Caco-2 (cell line): ENCODE measurements at regions not wholly inside any gene's neighbourhood (a gene's known extent, or its start where the extent isn't known, plus 50 kb on each side); places are given as distances from the start of the nearest gene placed in this dataset.

ENCODE experiments used
- BruUV-seq: library from RNA; stranded (reverse); fragments of 400-500 nt; replicated peaks from 2 replicates; lab custom pipeline; 2021; lab: Mats Ljungman, UMichigan
- CTCF ChIA-PET: fragments of 300-600 bp; sonication (Branson Sonifier 250); formaldehyde crosslinking; loops from one replicate; lab custom pipeline; 2022; ENCODE audit warnings: antibody characterized with exemption; lab: Charles Lee
- POLR2A ChIA-PET: fragments of 300-600 bp; sonication (Branson Sonifier 250); formaldehyde crosslinking; loops from one replicate; lab custom pipeline; 2022; ENCODE audit warnings: antibody characterized with exemption; lab: Charles Lee
- DNase-seq, 2 experiments: peaks; one replicate each; pipeline versions ENCODE4 v3.0.0 to v3.0.0-alpha.2; 2020 to 2022
- H3K27me3 ChIP-seq: replicated peaks from 2 replicates; pipeline ENCODE4 v1.6.0; 2011; ENCODE audit warnings: low read length; ENCODE audit not compliant: control insufficient read depth, insufficient read depth
- H3K36me3 ChIP-seq: 2 replicates; pipeline ENCODE4 v1.5.1; 2011; ENCODE audit warnings: low read length; ENCODE audit not compliant: control insufficient read depth, insufficient read depth
- H3K4me1 ChIP-seq: fragments of 250-450 bp; sonication (Bioruptor Pico); 2 replicates; pipeline ENCODE4 v1.5.1; 2020; ENCODE audit warnings: mild to moderate bottlenecking
- H3K4me3 ChIP-seq: 2 replicates; pipeline ENCODE4 v1.5.1; 2011; ENCODE audit warnings: low read depth, mild to moderate bottlenecking, control low read depth, low read length
- H3K9me3 ChIP-seq: fragments of 250-450 bp; sonication (Bioruptor Pico); 2 replicates; pipeline ENCODE4 v1.5.1; 2020; ENCODE audit warnings: mild to moderate bottlenecking, moderate library complexity
- H3K27ac Mint-ChIP-seq: one replicate; pipeline ENCODE4 v1.8.0; 2022; ENCODE audit warnings: mixed read lengths; ENCODE audit not compliant: unreplicated experiment
- H3K27me3 Mint-ChIP-seq: one replicate; pipeline ENCODE4 v1.8.0; 2022; ENCODE audit warnings: mixed read lengths; ENCODE audit not compliant: insufficient read depth, unreplicated experiment
- H3K36me3 Mint-ChIP-seq: one replicate; pipeline ENCODE4 v1.8.0; 2022; ENCODE audit warnings: mild to moderate bottlenecking, mixed read lengths; ENCODE audit not compliant: insufficient read depth, unreplicated experiment
- H3K4me1 Mint-ChIP-seq: one replicate; pipeline ENCODE4 v1.8.0; 2022; ENCODE audit warnings: low read depth, mixed read lengths; ENCODE audit not compliant: unreplicated experiment
- H3K4me3 Mint-ChIP-seq: one replicate; pipeline ENCODE4 v1.8.0; 2022; ENCODE audit warnings: mild to moderate bottlenecking, moderate library complexity, mixed read lengths; ENCODE audit not compliant: unreplicated experiment
- H3K9me3 Mint-ChIP-seq: one replicate; pipeline ENCODE4 v1.8.0; 2022; ENCODE audit warnings: mixed read lengths; ENCODE audit not compliant: unreplicated experiment
- CTCF ChIP-seq, 2 experiments: fragments of 200-600 bp in 1 of 2; IDR thresholded peaks; 1 replicate in 1 of 2; 2 replicates in 1 of 2; pipeline versions ENCODE4 v1.5.1 to v1.8.0; 2011 to 2022; ENCODE audit warnings: antibody characterized with exemption in 1 of 2, control low read depth in 1 of 2, inconsistent platforms in 1 of 2, low read depth in 1 of 2, low read length in 1 of 2, mild to moderate bottlenecking in 1 of 2, moderate library complexity in 1 of 2; ENCODE audit not compliant: insufficient read depth in 1 of 2, severe bottlenecking in 1 of 2, unreplicated experiment in 1 of 2
- intact Hi-C: fragments of 100-400 bp; cut with micrococcal nuclease; formaldehyde crosslinking; loops from one replicate; pipeline ENCODE4 v1.10.0; 2022; ENCODE audit not compliant: unreplicated experiment

GRCh38 chr4:28548136-28548535 lies 1687.5 kb downstream of the STIM2 start:
- Mint-ChIP-seq H3K36me3 (no peaks in the 10 kb centered on the region), H3K27me3 (no peaks in the 10 kb centered on the region), H3K4me3 (no peak overlapping the region), H3K4me1 (no peaks in the 10 kb centered on the region), H3K9me3 (no peaks in the 10 kb centered on the region), H3K27ac (no peak overlapping the region)
- no peak for DNase-seq
- H3K27me3 ChIP-seq = no peaks in the 10 kb centered on the region
- POLR2A ChIA-PET = no interaction called here
- no peaks in the 10 kb centered on the region for H3K4me1 ChIP-seq
- CTCF ChIA-PET = no interaction called here
- intact Hi-C loops = no loop called here
- H3K4me3 ChIP-seq = no peak overlapping the region
- no peaks in the 10 kb centered on the region for H3K36me3 ChIP-seq
- no peaks in the 10 kb centered on the region for H3K9me3 ChIP-seq
- TF ChIP-seq CTCF (IDR thresholded peaks at IDR 0.05; ENCODE audit: insufficient read depth in 1 of 2, low read depth in 1 of 2, low read length in 1 of 2, severe bottlenecking in 1 of 2, unreplicated experiment in 1 of 2) = no peak
- BruUV-seq = no TSS peak

GRCh38 chr4:28548594-28548993 lies 1688.0 kb downstream of the STIM2 start:
- CTCF ChIA-PET = no interaction called here
- POLR2A ChIA-PET = no interaction called here

GRCh38 chr4:28555866-28556265 lies 1695.2 kb downstream of the STIM2 start:
- no peak for DNase-seq
- no peaks in the 10 kb centered on the region for H3K9me3 ChIP-seq
- no peaks in the 10 kb centered on the region for H3K4me1 ChIP-seq
- BruUV-seq = no TSS peak
- intact Hi-C loops = no loop called here
- H3K4me3 Mint-ChIP-seq = no peak overlapping the region
- no peaks in the 10 kb centered on the region for H3K27me3 ChIP-seq
- no peak for TF ChIP-seq CTCF (IDR thresholded peaks at IDR 0.05; ENCODE audit: insufficient read depth in 1 of 2, low read depth in 1 of 2, low read length in 1 of 2, severe bottlenecking in 1 of 2, unreplicated experiment in 1 of 2)
- no peak overlapping the region for H3K4me3 ChIP-seq
- no peaks in the 10 kb centered on the region for H3K36me3 ChIP-seq
- no peaks in the 10 kb centered on the region for H3K4me1 Mint-ChIP-seq
- H3K27ac Mint-ChIP-seq = no peak overlapping the region
- H3K27me3 Mint-ChIP-seq = no peaks in the 10 kb centered on the region
- peaks cover 5% of the 10 kb centered on the region for H3K36me3 Mint-ChIP-seq
- peaks cover 10% of the 10 kb centered on the region for H3K9me3 Mint-ChIP-seq
- POLR2A ChIA-PET = no interaction called here
- CTCF ChIA-PET = no interaction called here

More at GRCh38 chr4:28548594-28548993, 1688.0 kb downstream of the STIM2 start:
- H3K4me1 Mint-ChIP-seq = no peaks in the 10 kb centered on the region
- intact Hi-C loops = no loop called here
- Histone ChIP-seq H3K4me3 (no peak overlapping the region), H3K9me3 (no peaks in the 10 kb centered on the region), H3K36me3 (no peaks in the 10 kb centered on the region), H3K27me3 (no peaks in the 10 kb centered on the region), H3K4me1 (no peaks in the 10 kb centered on the region)
- no peaks in the 10 kb centered on the region for H3K27me3 Mint-ChIP-seq
- no peak for TF ChIP-seq CTCF (IDR thresholded peaks at IDR 0.05; ENCODE audit: insufficient read depth in 1 of 2, low read depth in 1 of 2, low read length in 1 of 2, severe bottlenecking in 1 of 2, unreplicated experiment in 1 of 2)
- H3K4me3 Mint-ChIP-seq = no peak overlapping the region
- peaks cover 4% of the 10 kb centered on the region for H3K9me3 Mint-ChIP-seq
- H3K36me3 Mint-ChIP-seq = no peaks in the 10 kb centered on the region
- no TSS peak for BruUV-seq
- no peak for DNase-seq
- no peak overlapping the region for H3K27ac Mint-ChIP-seq
